Upper lobe of left lung (tissue), 6 donors: ENCODE measurements at regions not wholly inside any gene's neighbourhood (a gene's known extent, or its start where the extent isn't known, plus 50 kb on each side); places are given as distances from the start of the nearest gene placed in this dataset.

Experiments
- ATAC-seq, 2 donors: fragments of 200-7000 bp; cut with Tn5 transposase; one replicate each; pipeline ENCODE4 v1.9.1; 2022; ENCODE audit warnings: mild to moderate bottlenecking in 2 of 2, moderate library complexity in 2 of 2; ENCODE audit not compliant: low FRiP score in 2 of 2
- DNase-seq, 2 donors: peaks; one replicate each; pipeline ENCODE4 v3.0.0-alpha.2; 2019 to 2020
- H3K27ac ChIP-seq, 4 donors: fragments of 200-600 bp; sonication (generic); one replicate each; pipeline ENCODE4 v1.5.1; 2016 to 2019
- H3K27me3 ChIP-seq, 4 donors: fragments of 200-600 bp; sonication (generic); one replicate each; pipeline ENCODE4 v1.5.1; 2017 to 2019
- H3K36me3 ChIP-seq, 4 donors: fragments of 200-600 bp; sonication (generic); one replicate each; pipeline ENCODE4 v1.5.1; 2016 to 2019
- H3K4me1 ChIP-seq, 4 donors: fragments of 200-600 bp; sonication (generic); one replicate each; pipeline ENCODE4 v1.5.1; 2018 to 2019
- H3K4me3 ChIP-seq, 4 donors: fragments of 200-600 bp; sonication (generic); one replicate each; pipeline ENCODE4 v1.5.1; 2017 to 2019; ENCODE audit warnings: mild to moderate bottlenecking in 2 of 4, moderate library complexity in 1 of 4
- H3K9me3 ChIP-seq, 4 donors: fragments of 200-600 bp; sonication (generic); one replicate each; pipeline ENCODE4 v1.5.1; 2018 to 2019
- EP300 ChIP-seq, 4 donors: sonication (generic); formaldehyde crosslinking; IDR thresholded peaks; one replicate each; pipeline ENCODE4 v1.5.1; 2017; ENCODE audit warnings: antibody characterized with exemption in 4 of 4, control low read depth in 2 of 4
- POLR2A ChIP-seq, 4 donors: fragments of 450-650 bp; IDR thresholded peaks; one replicate each; pipeline ENCODE4 v1.5.1; 2016 to 2017; ENCODE audit warnings: antibody characterized with exemption in 4 of 4, mild to moderate bottlenecking in 2 of 4
- POLR2AphosphoS5 ChIP-seq, 2 donors: sonication (generic); formaldehyde crosslinking; IDR thresholded peaks; one replicate each; pipeline ENCODE4 v1.5.1; 2017; ENCODE audit warnings: antibody characterized with exemption in 2 of 2
- WGBS, 2 donors: methylation state at CpG; one replicate each; pipeline ENCODE4 v1.1.5; 2017 to 2018; 5-methylcytosine and 5-hydroxymethylcytosine counted together
- TF ChIP-seq, protein P1 (sequence below), 6 experiments: fragments of 450-650 bp in 4 of 6; fragments of 200-600 bp in 2 of 6; sonication (generic) in 2 of 6; IDR thresholded peaks; one replicate each; pipeline ENCODE4 v1.5.1; 2016 to 2019; ENCODE audit warnings: antibody characterized with exemption in 6 of 6
- donor health status: DM: no; HTN: no; CAD: no; lungs with moderate emphysema.
- donor health status: DM: no; HTN: yes; CAD: no; lungs with severe emphysema.

DNA sequence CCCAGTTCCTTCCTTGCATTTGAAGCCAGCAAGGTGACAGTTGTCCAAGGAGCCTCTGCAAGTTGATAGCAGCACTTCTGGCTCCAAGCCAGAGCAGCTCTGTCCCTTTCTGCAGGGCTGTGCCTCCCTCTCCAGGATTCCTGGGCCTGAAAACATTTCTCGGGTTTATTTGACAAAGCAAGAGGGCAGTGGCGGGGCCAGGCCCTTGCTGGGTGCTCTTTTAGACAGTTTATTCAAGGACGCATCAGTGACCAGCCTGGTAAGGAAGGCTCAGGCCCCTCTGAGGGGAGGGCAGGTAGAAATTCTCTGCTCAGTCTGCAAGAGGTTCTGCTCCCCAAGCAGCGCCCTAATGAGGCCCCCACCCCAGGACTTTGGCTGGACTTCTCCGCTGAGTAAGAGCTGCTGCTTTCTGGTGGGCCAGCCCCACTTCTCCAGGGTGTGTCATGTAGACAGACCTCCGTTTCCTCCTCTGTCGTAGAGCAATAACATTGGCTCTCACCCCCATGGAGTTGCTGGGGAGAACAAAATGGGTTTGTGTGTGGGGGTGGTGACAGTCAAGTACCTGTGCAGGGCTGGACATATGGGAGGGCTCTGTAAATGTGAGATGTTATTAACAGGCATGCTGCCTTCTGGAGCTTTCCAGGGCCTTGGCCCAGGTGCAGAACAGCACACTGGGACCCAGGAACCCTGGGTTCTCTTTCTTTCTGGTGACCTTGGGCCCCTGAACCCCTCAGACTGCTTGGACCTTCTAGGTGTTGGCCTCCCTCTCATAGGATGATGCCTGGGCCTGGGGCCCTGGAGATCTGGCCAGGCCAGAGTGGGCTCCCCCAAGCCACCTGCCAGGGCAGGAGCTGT, 146.2 kb upstream of the TLE3 start:
- no peak for TF ChIP-seq EP300 (IDR thresholded peaks at IDR 0.05)
- TF ChIP-seq POLR2AphosphoS5 (IDR thresholded peaks at IDR 0.05) = no peak
- TF ChIP-seq POLR2A (IDR thresholded peaks at IDR 0.05) = no peak
- TF ChIP-seq, protein P1, sequence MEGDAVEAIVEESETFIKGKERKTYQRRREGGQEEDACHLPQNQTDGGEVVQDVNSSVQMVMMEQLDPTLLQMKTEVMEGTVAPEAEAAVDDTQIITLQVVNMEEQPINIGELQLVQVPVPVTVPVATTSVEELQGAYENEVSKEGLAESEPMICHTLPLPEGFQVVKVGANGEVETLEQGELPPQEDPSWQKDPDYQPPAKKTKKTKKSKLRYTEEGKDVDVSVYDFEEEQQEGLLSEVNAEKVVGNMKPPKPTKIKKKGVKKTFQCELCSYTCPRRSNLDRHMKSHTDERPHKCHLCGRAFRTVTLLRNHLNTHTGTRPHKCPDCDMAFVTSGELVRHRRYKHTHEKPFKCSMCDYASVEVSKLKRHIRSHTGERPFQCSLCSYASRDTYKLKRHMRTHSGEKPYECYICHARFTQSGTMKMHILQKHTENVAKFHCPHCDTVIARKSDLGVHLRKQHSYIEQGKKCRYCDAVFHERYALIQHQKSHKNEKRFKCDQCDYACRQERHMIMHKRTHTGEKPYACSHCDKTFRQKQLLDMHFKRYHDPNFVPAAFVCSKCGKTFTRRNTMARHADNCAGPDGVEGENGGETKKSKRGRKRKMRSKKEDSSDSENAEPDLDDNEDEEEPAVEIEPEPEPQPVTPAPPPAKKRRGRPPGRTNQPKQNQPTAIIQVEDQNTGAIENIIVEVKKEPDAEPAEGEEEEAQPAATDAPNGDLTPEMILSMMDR (IDR thresholded peaks at IDR 0.05) = no peak
- 90 to 92% methylated on average over 2 to 7 of the region's 7 CpGs for WGBS, 2 donors
- no peaks in the 10 kb centered on the region for H3K27me3 ChIP-seq
- DNase-seq = no peak
- H3K36me3 ChIP-seq = no peaks in the 10 kb centered on the region
- H3K27ac ChIP-seq = no peak overlapping the region
- ATAC-seq = no peak
- peaks cover 0 to 11% (median 3%) of the 10 kb centered on the region in 4 donors for H3K4me1 ChIP-seq
- H3K4me3 ChIP-seq = no peak overlapping the region
- H3K9me3 ChIP-seq = no peaks in the 10 kb centered on the region

DNA sequence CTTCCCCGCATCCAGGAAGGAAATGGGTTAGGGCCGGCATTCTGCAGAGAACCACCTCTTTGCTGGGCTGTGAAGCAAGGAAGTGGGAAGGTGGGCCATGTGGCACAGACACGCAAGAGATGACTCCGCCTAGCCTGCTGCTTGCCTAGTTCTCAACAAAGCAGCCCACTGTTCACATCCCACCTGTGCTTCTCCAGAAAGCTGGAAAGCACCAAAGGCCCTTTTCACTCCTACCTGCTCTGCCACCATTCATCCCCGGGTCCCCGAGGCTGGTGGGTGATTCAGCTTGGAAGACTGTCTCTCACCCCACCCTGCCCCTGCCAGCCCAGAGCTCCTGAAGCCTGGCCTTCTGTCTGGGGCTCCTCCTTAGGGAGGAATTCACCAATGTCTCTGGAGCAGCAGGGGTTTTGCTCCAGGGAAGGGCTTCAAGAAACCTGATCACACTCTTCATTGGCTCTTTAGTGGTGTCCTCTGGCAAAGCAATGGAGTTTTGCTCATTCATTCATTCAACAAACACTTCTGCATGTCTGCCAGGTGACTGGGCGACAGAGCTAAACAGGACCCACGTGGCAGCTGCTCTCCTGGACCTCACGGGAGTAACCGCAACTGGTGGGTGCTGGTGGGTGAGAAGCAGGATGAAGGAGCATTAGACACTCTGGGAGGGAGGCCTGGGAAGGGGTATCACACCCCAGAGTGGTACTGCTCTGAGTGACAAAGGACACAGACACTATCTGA, 145.4 kb upstream of the TLE3 start:
- no peak for TF ChIP-seq POLR2AphosphoS5 (IDR thresholded peaks at IDR 0.05)
- TF ChIP-seq, protein P1 (IDR thresholded peaks at IDR 0.05) = no peak
- TF ChIP-seq EP300 (IDR thresholded peaks at IDR 0.05) = no peak
- no peak for TF ChIP-seq POLR2A (IDR thresholded peaks at IDR 0.05)
- H3K36me3 ChIP-seq = no peaks in the 10 kb centered on the region
- H3K4me3 ChIP-seq = no peak overlapping the region
- H3K27ac ChIP-seq = no peak overlapping the region
- H3K27me3 ChIP-seq = no peaks in the 10 kb centered on the region
- no peak for ATAC-seq
- no peak for DNase-seq
- H3K4me1 ChIP-seq = peaks cover 0 to 11% (median 3%) of the 10 kb centered on the region in 4 donors
- H3K9me3 ChIP-seq = no peaks in the 10 kb centered on the region
- WGBS, 2 donors = 81 to 98% methylated on average over 5 to 10 of the region's 10 CpGs

DNA sequence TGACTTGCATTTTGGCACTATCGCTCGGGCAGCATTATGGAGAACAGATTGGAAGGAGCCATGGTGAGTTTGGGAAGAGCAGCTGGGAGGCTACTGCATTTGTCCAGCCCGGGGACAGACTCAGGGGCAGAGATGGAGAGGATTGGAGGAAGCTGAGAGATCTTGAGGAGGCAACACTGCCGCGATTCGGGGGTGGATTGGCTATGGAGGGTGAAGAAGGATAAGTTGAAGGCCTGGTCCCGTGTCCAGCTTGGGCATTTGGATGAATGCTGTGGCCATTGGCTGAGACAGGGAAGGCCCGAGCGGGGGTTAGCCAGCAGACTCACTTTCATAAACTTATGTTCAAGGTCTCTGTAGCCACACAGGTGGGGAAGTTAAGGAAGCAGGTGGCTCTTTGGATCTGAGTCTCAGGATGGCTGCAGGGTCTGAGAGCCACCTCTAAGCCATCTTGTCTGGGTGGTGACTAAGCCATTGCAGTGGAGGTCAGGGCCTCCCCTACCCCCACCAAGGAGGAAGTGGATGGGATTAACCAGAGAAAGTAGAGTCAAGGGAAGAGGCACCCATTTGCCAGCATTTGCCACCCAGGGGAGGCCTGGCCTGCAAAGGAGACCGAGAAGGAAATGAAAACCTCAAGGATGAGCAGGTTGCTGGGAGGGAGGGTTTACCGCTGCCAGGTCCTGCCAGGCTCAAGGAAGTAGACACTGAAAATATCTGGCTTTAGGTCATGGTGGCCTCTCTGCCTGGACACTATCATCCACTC, 144.0 kb upstream of the TLE3 start:
- H3K36me3 ChIP-seq = no peaks in the 10 kb centered on the region
- H3K27me3 ChIP-seq = no peaks in the 10 kb centered on the region
- no peak for ATAC-seq
- H3K4me3 ChIP-seq = no peak overlapping the region
- peaks cover 0 to 6% (median 3%) of the 10 kb centered on the region in 4 donors for H3K4me1 ChIP-seq
- H3K27ac ChIP-seq = no peak overlapping the region
- WGBS, 2 donors = 92 to 95% methylated on average over 11 of the region's 11 CpGs
- H3K9me3 ChIP-seq = no peaks in the 10 kb centered on the region
- no peak for DNase-seq
- TF ChIP-seq POLR2AphosphoS5 (IDR thresholded peaks at IDR 0.05) (no peak), EP300 (IDR thresholded peaks at IDR 0.05) (no peak), POLR2A (IDR thresholded peaks at IDR 0.05) (no peak)
- TF ChIP-seq, protein P1 (IDR thresholded peaks at IDR 0.05) = no peak

DNA sequence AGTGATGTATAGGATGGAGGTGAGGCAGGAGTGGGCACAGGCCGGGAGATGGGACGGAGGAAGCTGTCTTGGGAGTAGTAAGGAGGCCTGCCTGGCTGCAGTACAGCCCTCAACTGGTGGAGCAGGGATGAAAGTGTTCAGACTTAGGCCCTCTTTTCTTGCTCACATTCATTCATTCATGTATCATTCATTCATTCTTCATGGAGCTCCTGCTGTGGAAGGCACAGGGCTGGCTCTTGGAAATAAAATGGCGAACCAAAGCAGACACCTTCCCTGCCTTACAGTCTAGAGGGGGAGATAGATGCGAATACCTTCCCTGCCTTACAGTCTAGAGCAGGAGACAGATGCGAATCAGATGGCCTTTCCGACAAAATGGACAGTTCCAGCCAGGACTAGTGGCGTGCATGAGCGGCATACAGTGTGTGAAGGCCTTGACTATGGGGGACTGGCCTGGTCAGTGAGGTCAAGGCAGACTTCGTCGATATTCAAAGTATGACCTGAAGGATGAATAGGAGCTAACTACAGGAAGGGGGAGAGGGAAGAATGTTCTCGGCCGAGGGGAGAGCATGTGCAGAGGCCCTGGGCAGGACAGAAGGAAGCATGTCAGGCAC, 143.2 kb upstream of the TLE3 start:
- Histone ChIP-seq H3K9me3 (no peaks in the 10 kb centered on the region), H3K27me3 (no peaks in the 10 kb centered on the region), H3K27ac (no peak overlapping the region), H3K36me3 (no peaks in the 10 kb centered on the region), H3K4me1 (no peaks in the 10 kb centered on the region), H3K4me3 (no peak overlapping the region)
- 95 to 100% methylated on average over 12 of the region's 12 CpGs for WGBS, 2 donors
- ATAC-seq (no peak), DNase-seq (no peak)
- TF ChIP-seq POLR2AphosphoS5 (IDR thresholded peaks at IDR 0.05) (no peak), POLR2A (IDR thresholded peaks at IDR 0.05) (no peak), EP300 (IDR thresholded peaks at IDR 0.05) (no peak)
- TF ChIP-seq, protein P1 (IDR thresholded peaks at IDR 0.05) = no peak
